H1 (cell line): ENCODE measurements at regions not wholly inside any gene's neighbourhood (a gene's known extent, or its start where the extent isn't known, plus 50 kb on each side); places are given as distances from the start of the nearest gene placed in this dataset.

ENCODE experiments used
- CTCF ChIA-PET: fragments of 300-600 bp; sonication (Branson Sonifier 250); formaldehyde crosslinking; loops from one replicate; lab custom pipeline; 2021; ENCODE audit not compliant: partially characterized antibody; lab: Charles Lee
- POLR2A ChIA-PET: fragments of 300-600 bp; sonication (Branson Sonifier 250); formaldehyde crosslinking; loops from one replicate; lab custom pipeline; 2021; ENCODE audit warnings: inconsistent platforms; ENCODE audit not compliant: partially characterized antibody; lab: Charles Lee
- DNase-seq, 2 experiments: peaks; one replicate each; pipeline versions ENCODE4 v3.0.0 to v3.0.0-alpha.2; 2010 to 2022; ENCODE audit warnings: low spot score in 2 of 2, low read depth in 1 of 2, mixed read lengths in 1 of 2
- FAIRE-seq: peaks from 2 replicates; lab custom pipeline; 2011; peaks lifted over from hg19 to GRCh38; lab: Jason Lieb, UNC
- H2AFZ ChIP-seq: 2 replicates; pipeline ENCODE4 v1.8.1; 2012; ENCODE audit warnings: low read length, inconsistent platforms
- H2AK5ac ChIP-seq: 2 replicates; pipeline ENCODE4 v1.6.1; 2013; ENCODE audit warnings: low read depth, low read length
- H2BK120ac ChIP-seq: replicated peaks from 2 replicates; pipeline ENCODE3; 2013; ENCODE audit warnings: low read depth, low read length, inconsistent platforms
- H2BK12ac ChIP-seq: 2 replicates; pipeline ENCODE4 v1.6.1; 2013; ENCODE audit warnings: low read depth, low read length
- H2BK15ac ChIP-seq: 2 replicates; pipeline ENCODE4 v1.6.1; 2013; ENCODE audit warnings: low read length
- H2BK20ac ChIP-seq: 2 replicates; pipeline ENCODE4 v1.6.1; 2013; ENCODE audit warnings: low read length
- H2BK5ac ChIP-seq: 2 replicates; pipeline ENCODE4 v1.6.1; 2013; ENCODE audit warnings: low read depth, low read length
- H3K14ac ChIP-seq: 2 replicates; pipeline ENCODE4 v1.6.1; 2013; ENCODE audit warnings: inconsistent platforms; ENCODE audit not compliant: insufficient read length
- H3K18ac ChIP-seq: 2 replicates; pipeline ENCODE4 v1.6.1; 2013; ENCODE audit warnings: low read length; ENCODE audit errors: extremely low read depth
- H3K23ac ChIP-seq: 2 replicates; pipeline ENCODE4 v1.6.1; 2013; ENCODE audit warnings: inconsistent platforms; ENCODE audit not compliant: insufficient read length
- H3K23me2 ChIP-seq: 2 replicates; pipeline ENCODE4 v1.6.1; 2013; ENCODE audit warnings: low read depth, low read length
- H3K27ac ChIP-seq: 2 replicates; pipeline ENCODE4 v1.6.1; 2011; ENCODE audit warnings: low read depth, low read length, inconsistent platforms
- H3K27me3 ChIP-seq, 4 experiments: replicated peaks in 1 of 4; 1 replicate in 1 of 4; 2 replicates in 3 of 4; pipeline versions ENCODE4 v1.6.1 to v1.8.1; 2011 to 2013; ENCODE audit warnings: low read length in 3 of 4, mild to moderate bottlenecking in 3 of 4, inconsistent platforms in 2 of 4, mixed read lengths in 2 of 4, moderate library complexity in 1 of 4; ENCODE audit not compliant: control insufficient read depth in 3 of 4, insufficient read depth in 3 of 4; ENCODE audit errors: extremely low read depth in 1 of 4
- H3K36me3 ChIP-seq, 4 experiments: 2 replicates each; pipeline versions ENCODE4 v1.6.1 to v1.8.1; 2011 to 2013; ENCODE audit warnings: mild to moderate bottlenecking in 4 of 4, low read length in 3 of 4, moderate library complexity in 2 of 4, control low read depth in 1 of 4, inconsistent platforms in 1 of 4; ENCODE audit not compliant: insufficient read depth in 4 of 4, control insufficient read depth in 2 of 4
- H3K4ac ChIP-seq: replicated peaks from 2 replicates; pipeline ENCODE3; 2013; ENCODE audit warnings: low read length, low read depth, mixed read lengths, inconsistent platforms; ENCODE audit not compliant: insufficient read length
- H3K4me1 ChIP-seq, 4 experiments: replicated peaks in 1 of 4; 1 replicate in 1 of 4; 2 replicates in 3 of 4; pipeline versions ENCODE4 v1.6.1 to v1.8.1; 2011 to 2013; ENCODE audit warnings: low read length in 3 of 4, inconsistent platforms in 2 of 4, mixed read lengths in 1 of 4; ENCODE audit not compliant: insufficient read depth in 4 of 4, control insufficient read depth in 3 of 4
- H3K4me2 ChIP-seq, 2 experiments: 2 replicates each; pipeline versions ENCODE4 v1.6.1 to v1.8.1; 2011 to 2013; ENCODE audit warnings: low read depth in 2 of 2, low read length in 2 of 2, control low read depth in 1 of 2, inconsistent platforms in 1 of 2, mild to moderate bottlenecking in 1 of 2; ENCODE audit not compliant: insufficient read depth in 1 of 2
- H3K4me3 ChIP-seq, 4 experiments: fragments of 200-600, 300-600 bp in 1 of 4; sonication (generic), shearing (Covaris generic), sonication (Bioruptor Twin) in 1 of 4; 2 replicates each; pipeline versions ENCODE4 v1.5.1 to v1.8.1; 2011 to 2016; ENCODE audit warnings: low read length in 4 of 4, low read depth in 3 of 4, control low read depth in 2 of 4, inconsistent platforms in 2 of 4, mild to moderate bottlenecking in 2 of 4, mixed read lengths in 1 of 4, moderate library complexity in 1 of 4; ENCODE audit not compliant: insufficient read depth in 2 of 4; ENCODE audit errors: extremely low read depth in 1 of 4
- H3K56ac ChIP-seq: replicated peaks from 2 replicates; pipeline ENCODE3; 2013; ENCODE audit warnings: low read depth, mild to moderate bottlenecking, mixed read lengths, low read length, inconsistent platforms; ENCODE audit not compliant: insufficient read length
- H3K79me1 ChIP-seq: 2 replicates; pipeline ENCODE4 v1.6.1; 2013; ENCODE audit warnings: low read depth, low read length, control low read depth
- H3K79me2 ChIP-seq, 2 experiments: 2 replicates each; pipeline versions ENCODE4 v1.6.1 to v1.8.1; 2012 to 2013; ENCODE audit warnings: low read length in 2 of 2, mild to moderate bottlenecking in 2 of 2, inconsistent platforms in 1 of 2; ENCODE audit not compliant: insufficient read depth in 2 of 2, control insufficient read depth in 1 of 2
- H3K9ac ChIP-seq, 4 experiments: replicated peaks in 1 of 4; 1 replicate in 1 of 4; 2 replicates in 3 of 4; pipeline versions ENCODE4 v1.6.1 to v1.8.1; 2011 to 2013; ENCODE audit warnings: low read depth in 3 of 4, low read length in 3 of 4, control low read depth in 2 of 4, mild to moderate bottlenecking in 2 of 4, moderate library complexity in 2 of 4, inconsistent platforms in 1 of 4; ENCODE audit errors: extremely low read depth in 1 of 4
- H3K9me3 ChIP-seq, 2 experiments: 2 replicates each; pipeline versions ENCODE4 v1.6.1 to v1.8.1; 2012 to 2013; ENCODE audit warnings: mild to moderate bottlenecking in 2 of 2, moderate library complexity in 2 of 2, control low read depth in 1 of 2, inconsistent platforms in 1 of 2, low read depth in 1 of 2, low read length in 1 of 2, mixed read lengths in 1 of 2; ENCODE audit not compliant: insufficient read depth in 2 of 2
- H4K20me1 ChIP-seq, 2 experiments: replicated peaks in 1 of 2; 2 replicates each; pipeline versions ENCODE3 to v1.8.1; 2011 to 2013; ENCODE audit warnings: inconsistent platforms in 2 of 2, low read length in 2 of 2, mild to moderate bottlenecking in 1 of 2; ENCODE audit not compliant: insufficient read depth in 2 of 2, control insufficient read depth in 1 of 2
- H4K5ac ChIP-seq: 2 replicates; pipeline ENCODE4 v1.6.1; 2013; ENCODE audit warnings: low read length, low read depth, mixed read lengths, inconsistent platforms; ENCODE audit not compliant: insufficient read length
- H4K8ac ChIP-seq: 2 replicates; pipeline ENCODE4 v1.8.0; 2013; ENCODE audit warnings: mild to moderate bottlenecking, moderate library complexity, low read length, inconsistent platforms; ENCODE audit not compliant: insufficient read depth; ENCODE audit errors: extremely low read depth
- H4K91ac ChIP-seq: replicated peaks from 2 replicates; pipeline ENCODE3; 2013; ENCODE audit warnings: low read length, mixed read lengths, inconsistent platforms; ENCODE audit not compliant: insufficient read length
- CBX8 ChIP-seq: fragments of 300-800, 300-1000 bp; sonication (generic); IDR thresholded peaks from 2 replicates; pipeline ENCODE4 v1.7.1; 2016; ENCODE audit warnings: low read depth, low read length, borderline replicate concordance
- CTBP2 ChIP-seq: IDR thresholded peaks from 2 replicates; pipeline ENCODE4 v1.7.0; 2011; ENCODE audit warnings: borderline replicate concordance, mild to moderate bottlenecking, moderate library complexity, mixed read lengths, low read length; ENCODE audit not compliant: insufficient read depth, insufficient read length
- TAF7 ChIP-seq: optimal IDR thresholded peaks from 2 replicates; pipeline ENCODE3; 2011; ENCODE audit warnings: low read depth, mild to moderate bottlenecking, inconsistent platforms, low read length, moderate library complexity, borderline replicate concordance
- YY1 ChIP-seq: IDR thresholded peaks from 2 replicates; pipeline ENCODE4 v1.6.1; 2011; ENCODE audit warnings: low read depth, mild to moderate bottlenecking, low read length
- WGBS, 2 experiments: shearing (Covaris generic) in 1 of 2; methylation state at CpG; one replicate each; pipeline versions ENCODE4 v1.1.6 to v1.1.7; 2013 to 2015; ENCODE audit warnings: low lambda C conversion rate in 2 of 2, mixed read lengths in 2 of 2, inconsistent platforms in 1 of 2, low coverage in 1 of 2, missing lambda C conversion rate in 1 of 2; ENCODE audit not compliant: insufficient replicate concordance in 2 of 2, insufficient coverage in 1 of 2, insufficient read length in 1 of 2; ENCODE audit errors: extremely low coverage in 1 of 2, missing lambda C conversion rate in 1 of 2; 5-methylcytosine and 5-hydroxymethylcytosine counted together

GRCh38 chr13:63208826-63209225 is 1793.2 kb upstream of the PCDH20 start:
- TF ChIP-seq CTBP2 (no peak), TAF7 (no peak), YY1 (no peak), CBX8 (no peak)
- Histone ChIP-seq H3K27me3 (no peaks in the 10 kb centered on the region), H3K79me2 (no peaks in the 10 kb centered on the region), H3K27ac (no peak overlapping the region), H3K36me3 (no peaks in the 10 kb centered on the region), H3K23me2 (no peaks in the 10 kb centered on the region), H3K9me3 (no peaks in the 10 kb centered on the region), H3K56ac (no peak overlapping the region), H2BK20ac (no peak overlapping the region), H3K4me2 (no peak overlapping the region), H4K8ac (no peak overlapping the region), H2AFZ (no peak overlapping the region), H4K5ac (no peak overlapping the region), H2BK120ac (no peak overlapping the region), H3K4ac (no peak overlapping the region), H2BK5ac (no peak overlapping the region), H3K14ac (no peak overlapping the region), H3K23ac (no peak overlapping the region), H4K91ac (no peak overlapping the region), H2BK12ac (no peak overlapping the region), H3K9ac (no peak overlapping the region), H3K4me3 (no peak overlapping the region), H3K4me1 (no peaks in the 10 kb centered on the region; a peak in 1 of 7 replicates), H3K79me1 (no peaks in the 10 kb centered on the region), H4K20me1 (no peaks in the 10 kb centered on the region), H3K18ac (no peak overlapping the region), H2BK15ac (no peak overlapping the region), H2AK5ac (no peak overlapping the region)
- WGBS, 2 experiments: 84% methylated on average over 3 of the region's 3 CpGs; no CpG with 5 or more reads in 1 of the 2 experiments
- no peak for DNase-seq
- CTCF ChIA-PET: no interaction called here
- no peak for FAIRE-seq
- POLR2A ChIA-PET: no interaction called here
